ENCODE measurements at regions not wholly inside any gene's neighbourhood (a gene's known extent, or its start where the extent isn't known, plus 50 kb on each side); places are given as distances from the start of the nearest gene placed in this dataset.

DNA sequence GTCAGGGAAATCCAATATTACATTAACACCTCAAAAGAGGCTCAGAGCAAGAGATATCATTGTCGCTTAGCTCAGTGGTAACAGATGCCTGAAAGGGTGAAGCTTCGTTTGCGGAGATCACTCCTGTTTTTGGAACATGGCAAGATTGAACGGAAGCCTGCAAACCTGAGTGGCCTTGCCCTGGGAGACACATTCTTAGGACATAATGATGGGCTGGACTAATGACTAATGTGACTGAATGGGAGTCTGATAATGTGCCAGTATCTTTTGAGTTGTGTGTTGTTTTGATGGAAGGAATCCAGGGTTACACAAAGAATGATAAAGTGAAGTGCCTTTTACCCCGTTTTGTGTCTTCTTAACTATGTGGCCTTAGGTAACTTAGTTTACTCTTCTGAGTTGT lies 109.3 kb upstream of the IFNG-AS1 start:
- DNase-seq: no peak
- intact Hi-C loops (cut with DNase I): no loop called here
- no peaks in the 10 kb centered on the region for H3K36me3 ChIP-seq

DNA sequence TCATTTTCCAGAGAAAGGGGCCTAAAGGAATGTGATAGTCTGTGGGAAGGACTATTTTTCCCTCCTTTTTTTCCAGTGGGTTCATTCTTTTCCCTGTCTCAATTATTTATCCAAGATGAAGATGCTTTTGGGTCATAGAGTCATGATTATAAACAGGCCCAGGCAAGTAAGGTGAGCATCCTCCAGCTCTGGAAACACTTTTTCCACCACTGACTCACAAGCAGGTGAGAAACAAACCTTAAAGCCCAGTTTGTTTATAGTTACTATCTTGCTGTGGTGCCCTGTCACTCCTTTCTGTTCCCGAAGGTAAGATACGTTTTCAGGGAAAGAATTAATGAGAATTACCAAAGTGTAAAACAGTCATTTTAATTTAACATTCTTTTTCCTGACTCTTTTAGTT lies 107.7 kb upstream of the IFNG-AS1 start:
- H3K36me3 ChIP-seq: no peaks in the 10 kb centered on the region
- no peak overlapping the region for H3K27ac ChIP-seq
- H3K4me3 ChIP-seq: no peak overlapping the region
- no peak overlapping the region for H3K9ac ChIP-seq (ENCODE audit: low read depth in 2 of 2, low read length in 2 of 2)
- intact Hi-C loops (cut with DNase I): no loop called here
- TF ChIP-seq, protein P1, sequence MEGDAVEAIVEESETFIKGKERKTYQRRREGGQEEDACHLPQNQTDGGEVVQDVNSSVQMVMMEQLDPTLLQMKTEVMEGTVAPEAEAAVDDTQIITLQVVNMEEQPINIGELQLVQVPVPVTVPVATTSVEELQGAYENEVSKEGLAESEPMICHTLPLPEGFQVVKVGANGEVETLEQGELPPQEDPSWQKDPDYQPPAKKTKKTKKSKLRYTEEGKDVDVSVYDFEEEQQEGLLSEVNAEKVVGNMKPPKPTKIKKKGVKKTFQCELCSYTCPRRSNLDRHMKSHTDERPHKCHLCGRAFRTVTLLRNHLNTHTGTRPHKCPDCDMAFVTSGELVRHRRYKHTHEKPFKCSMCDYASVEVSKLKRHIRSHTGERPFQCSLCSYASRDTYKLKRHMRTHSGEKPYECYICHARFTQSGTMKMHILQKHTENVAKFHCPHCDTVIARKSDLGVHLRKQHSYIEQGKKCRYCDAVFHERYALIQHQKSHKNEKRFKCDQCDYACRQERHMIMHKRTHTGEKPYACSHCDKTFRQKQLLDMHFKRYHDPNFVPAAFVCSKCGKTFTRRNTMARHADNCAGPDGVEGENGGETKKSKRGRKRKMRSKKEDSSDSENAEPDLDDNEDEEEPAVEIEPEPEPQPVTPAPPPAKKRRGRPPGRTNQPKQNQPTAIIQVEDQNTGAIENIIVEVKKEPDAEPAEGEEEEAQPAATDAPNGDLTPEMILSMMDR (IDR thresholded peaks at IDR 0.05): no peak
- no peak for DNase-seq
- no peaks in the 10 kb centered on the region for H3K9me3 ChIP-seq
- H3K4me1 ChIP-seq: no peaks in the 10 kb centered on the region
- H3K27me3 ChIP-seq: no peaks in the 10 kb centered on the region

More for the DNA sequence above, 109.3 kb upstream of the IFNG-AS1 start:
- TF ChIP-seq, protein P1 (IDR thresholded peaks at IDR 0.05): no peak
- Histone ChIP-seq H3K9me3 (no peaks in the 10 kb centered on the region), H3K4me3 (no peak overlapping the region), H3K27ac (no peak overlapping the region), H3K9ac (ENCODE audit: low read depth in 2 of 2, low read length in 2 of 2) (no peak overlapping the region), H3K27me3 (no peaks in the 10 kb centered on the region), H3K4me1 (no peaks in the 10 kb centered on the region)

DNA sequence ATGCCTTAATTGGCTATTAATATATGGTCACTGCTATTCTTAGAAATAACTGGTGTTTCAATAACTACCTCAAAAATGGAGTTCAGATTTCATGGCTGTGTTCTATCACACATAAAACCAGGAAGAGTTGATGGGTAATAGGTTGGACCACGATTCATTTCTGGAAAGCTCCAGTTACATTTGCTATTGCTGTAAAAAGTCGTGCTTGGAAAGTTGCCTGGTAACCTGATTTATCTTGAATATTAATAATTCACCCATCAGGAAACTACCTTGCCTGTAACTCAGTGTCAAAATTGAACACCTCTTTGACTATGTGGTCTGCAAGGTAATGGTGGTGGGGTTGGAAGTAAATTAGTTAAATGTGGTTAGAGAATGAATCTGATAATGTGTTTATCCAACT lies 104.7 kb upstream of the IFNG-AS1 start:
- no peaks in the 10 kb centered on the region for H3K36me3 ChIP-seq
- no peak overlapping the region for H3K4me3 ChIP-seq
- DNase-seq: no peak
- no peaks in the 10 kb centered on the region for H3K27me3 ChIP-seq
- H3K4me1 ChIP-seq: no peaks in the 10 kb centered on the region
- no peaks in the 10 kb centered on the region for H3K9me3 ChIP-seq
- H3K9ac ChIP-seq (ENCODE audit: low read depth in 2 of 2, low read length in 2 of 2): no peak overlapping the region
- no peak overlapping the region for H3K27ac ChIP-seq
- intact Hi-C loops (cut with DNase I): no loop called here
- TF ChIP-seq, protein P1 (IDR thresholded peaks at IDR 0.05): no peak

DNA sequence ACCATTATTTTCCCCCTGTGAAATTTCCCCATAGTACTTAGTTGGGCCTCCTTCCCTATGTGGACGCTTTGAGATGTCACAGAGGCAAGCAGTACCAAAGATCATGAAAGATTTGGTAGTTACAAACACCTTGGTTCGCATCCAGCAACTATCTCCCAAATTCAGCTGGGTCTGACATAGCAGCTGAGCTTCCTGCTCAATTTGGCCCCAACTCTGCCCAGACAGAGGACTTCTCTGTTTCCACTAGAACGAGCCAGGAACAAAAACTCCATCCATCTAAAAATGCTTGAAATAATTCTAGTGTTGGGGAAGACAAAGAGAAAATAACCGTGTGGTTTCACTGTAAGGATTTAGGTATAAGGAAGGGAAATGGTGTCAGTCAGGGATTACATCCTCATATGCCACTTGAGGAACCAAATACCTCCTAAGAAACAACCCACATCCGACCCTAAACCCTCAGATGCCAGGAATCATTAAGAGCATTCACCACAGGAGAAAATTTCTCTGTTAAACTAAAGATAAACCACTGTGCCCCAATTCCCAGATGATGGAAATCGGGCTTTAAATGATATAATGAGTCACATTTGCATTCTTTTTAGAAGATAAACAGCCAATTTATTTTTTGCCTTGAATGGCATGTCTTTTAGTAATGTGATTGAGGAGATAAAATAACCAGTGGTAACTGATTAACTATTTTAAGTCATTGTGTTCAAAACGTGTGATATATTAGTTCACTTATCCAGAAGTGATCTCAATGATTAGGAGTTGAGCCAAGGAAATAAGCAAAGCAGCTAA lies 103.7 kb upstream of the IFNG-AS1 start:
- TF ChIP-seq, protein P1 (IDR thresholded peaks at IDR 0.05): no peak
- Histone ChIP-seq H3K4me3 (no peak overlapping the region), H3K36me3 (no peaks in the 10 kb centered on the region), H3K9me3 (no peaks in the 10 kb centered on the region), H3K27me3 (no peaks in the 10 kb centered on the region), H3K4me1 (no peaks in the 10 kb centered on the region), H3K27ac (no peak overlapping the region), H3K9ac (ENCODE audit: low read depth in 2 of 2, low read length in 2 of 2) (no peak overlapping the region)
- no peak for DNase-seq
- intact Hi-C loops (cut with DNase I): no loop called here

DNA sequence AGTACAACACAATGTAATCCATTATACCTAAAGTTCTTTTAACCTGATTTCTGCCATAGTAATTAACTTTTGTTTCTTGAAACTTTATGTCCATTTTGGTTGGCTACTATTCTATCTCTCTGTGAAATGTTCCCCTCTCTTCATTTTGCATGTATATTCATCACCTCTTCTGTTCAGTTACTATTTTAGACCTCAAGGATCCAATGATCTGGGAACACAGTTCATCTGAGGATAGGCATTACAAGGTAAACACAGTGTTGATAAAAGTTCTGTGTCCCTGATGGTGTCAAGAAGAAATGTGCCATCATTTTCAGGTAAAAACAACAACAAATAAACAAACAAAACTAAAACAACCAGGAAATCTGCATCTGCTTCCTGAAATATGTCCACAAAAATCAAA lies 102.2 kb upstream of the IFNG-AS1 start:
- Histone ChIP-seq H3K27me3 (no peaks in the 10 kb centered on the region), H3K36me3 (no peaks in the 10 kb centered on the region), H3K4me1 (no peaks in the 10 kb centered on the region), H3K9me3 (no peaks in the 10 kb centered on the region), H3K9ac (ENCODE audit: low read depth in 2 of 2, low read length in 2 of 2) (no peak overlapping the region), H3K27ac (no peak overlapping the region), H3K4me3 (no peak overlapping the region)
- TF ChIP-seq, protein P1 (IDR thresholded peaks at IDR 0.05): no peak
- intact Hi-C loops (cut with DNase I): no loop called here
- DNase-seq: no peak

All from colonic mucosa (tissue), 4 donors.